HEK293T (cell line): ENCODE measurements at regions not wholly inside any gene's neighbourhood (a gene's known extent, or its start where the extent isn't known, plus 50 kb on each side); places are given as distances from the start of the nearest gene placed in this dataset.

Experiments
- ELF4 ChIP-seq: fragments of 450-650 bp; IDR thresholded peaks from 2 replicates; pipeline ENCODE4 v1.6.1; 2017; ENCODE audit warnings: antibody characterized with exemption
- FOXA1 ChIP-seq: fragments of 450-650 bp; IDR thresholded peaks from 2 replicates; pipeline ENCODE4 v1.6.1; 2016; ENCODE audit warnings: mild to moderate bottlenecking
- FOXM1 ChIP-seq: fragments of 450-650 bp; IDR thresholded peaks from 2 replicates; pipeline ENCODE4 v1.6.1; 2017; ENCODE audit warnings: mild to moderate bottlenecking, borderline replicate concordance
- SP1 ChIP-seq: fragments of 450-650 bp; IDR thresholded peaks from 2 replicates; pipeline ENCODE4 v1.6.1; 2017
- SUZ12 ChIP-seq: fragments of 450-650 bp; IDR thresholded peaks from 2 replicates; pipeline ENCODE4 v1.6.1; 2016; ENCODE audit warnings: mild to moderate bottlenecking
- TARDBP ChIP-seq: fragments of 450-650 bp; IDR thresholded peaks from 2 replicates; pipeline ENCODE4 v1.6.1; 2016

DNA sequence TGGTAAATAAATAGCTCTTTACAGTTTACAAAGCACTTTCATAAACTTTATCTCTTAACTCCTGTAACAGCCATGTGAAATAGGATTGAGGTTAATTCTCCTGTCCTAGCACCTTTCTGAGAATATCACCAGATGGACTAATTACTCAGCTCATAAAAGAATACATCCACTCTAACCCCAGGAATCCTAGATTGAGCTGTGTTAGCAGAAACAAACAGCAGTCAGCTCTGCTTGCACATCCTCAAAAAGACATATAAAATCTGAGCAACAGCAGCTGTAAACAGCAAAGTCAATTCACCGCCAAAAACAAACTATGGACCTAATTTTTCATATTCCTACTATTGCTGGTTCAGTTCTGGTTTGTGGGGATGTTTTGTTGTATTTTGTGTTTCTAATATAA is 182.8 kb downstream of the QDPR start:
- no peak for TF ChIP-seq TARDBP
- TF ChIP-seq SUZ12: no peak
- TF ChIP-seq FOXA1: no peak
- TF ChIP-seq SP1: no peak
- TF ChIP-seq FOXM1: no peak
- TF ChIP-seq ELF4: no peak
